Progenitor cell of endocrine pancreas (in vitro differentiated cells): ENCODE measurements at regions not wholly inside any gene's neighbourhood (a gene's known extent, or its start where the extent isn't known, plus 50 kb on each side); places are given as distances from the start of the nearest gene placed in this dataset.

Experiments
- DNase-seq: peaks from one replicate; pipeline ENCODE4 v3.0.0; 2021; ENCODE audit warnings: low spot score; ENCODE audit not compliant: unreplicated experiment
- H3K27ac Mint-ChIP-seq: 2 replicates; pipeline ENCODE4 v1.8.0; 2021; ENCODE audit warnings: mild to moderate bottlenecking, moderate library complexity, mixed read lengths
- H3K27me3 Mint-ChIP-seq: 2 replicates; pipeline ENCODE4 v1.8.0; 2021; ENCODE audit warnings: mixed read lengths
- H3K36me3 Mint-ChIP-seq: 2 replicates; pipeline ENCODE4 v1.8.0; 2022; ENCODE audit warnings: mixed read lengths; ENCODE audit not compliant: insufficient read depth
- H3K4me1 Mint-ChIP-seq: 2 replicates; pipeline ENCODE4 v1.8.0; 2021; ENCODE audit warnings: low read depth, mixed read lengths
- H3K4me3 Mint-ChIP-seq: 2 replicates; pipeline ENCODE4 v1.8.0; 2021; ENCODE audit warnings: low read depth, mild to moderate bottlenecking, moderate library complexity, mixed read lengths
- H3K9me3 Mint-ChIP-seq: 2 replicates; pipeline ENCODE4 v1.8.0; 2021; ENCODE audit warnings: low read depth, mixed read lengths
- TF ChIP-seq, protein P1 (sequence below): fragments of 200-600 bp; sonication (generic); IDR thresholded peaks from one replicate; pipeline ENCODE4 v1.5.0; 2021; ENCODE audit warnings: antibody characterized with exemption, mild to moderate bottlenecking; ENCODE audit not compliant: unreplicated experiment

GRCh38 chr9:88742905-88743304, 207.9 kb downstream of the NXNL2 start:
- peaks cover 3% of the 10 kb centered on the region for H3K4me1 Mint-ChIP-seq
- H3K9me3 Mint-ChIP-seq: peaks cover 3% of the 10 kb centered on the region
- H3K4me3 Mint-ChIP-seq: no peak overlapping the region
- H3K36me3 Mint-ChIP-seq: no peaks in the 10 kb centered on the region
- H3K27me3 Mint-ChIP-seq: peaks cover 6% of the 10 kb centered on the region
- TF ChIP-seq, protein P1, sequence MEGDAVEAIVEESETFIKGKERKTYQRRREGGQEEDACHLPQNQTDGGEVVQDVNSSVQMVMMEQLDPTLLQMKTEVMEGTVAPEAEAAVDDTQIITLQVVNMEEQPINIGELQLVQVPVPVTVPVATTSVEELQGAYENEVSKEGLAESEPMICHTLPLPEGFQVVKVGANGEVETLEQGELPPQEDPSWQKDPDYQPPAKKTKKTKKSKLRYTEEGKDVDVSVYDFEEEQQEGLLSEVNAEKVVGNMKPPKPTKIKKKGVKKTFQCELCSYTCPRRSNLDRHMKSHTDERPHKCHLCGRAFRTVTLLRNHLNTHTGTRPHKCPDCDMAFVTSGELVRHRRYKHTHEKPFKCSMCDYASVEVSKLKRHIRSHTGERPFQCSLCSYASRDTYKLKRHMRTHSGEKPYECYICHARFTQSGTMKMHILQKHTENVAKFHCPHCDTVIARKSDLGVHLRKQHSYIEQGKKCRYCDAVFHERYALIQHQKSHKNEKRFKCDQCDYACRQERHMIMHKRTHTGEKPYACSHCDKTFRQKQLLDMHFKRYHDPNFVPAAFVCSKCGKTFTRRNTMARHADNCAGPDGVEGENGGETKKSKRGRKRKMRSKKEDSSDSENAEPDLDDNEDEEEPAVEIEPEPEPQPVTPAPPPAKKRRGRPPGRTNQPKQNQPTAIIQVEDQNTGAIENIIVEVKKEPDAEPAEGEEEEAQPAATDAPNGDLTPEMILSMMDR: no peak
- no peak for DNase-seq
- H3K27ac Mint-ChIP-seq: no peak overlapping the region

DNA sequence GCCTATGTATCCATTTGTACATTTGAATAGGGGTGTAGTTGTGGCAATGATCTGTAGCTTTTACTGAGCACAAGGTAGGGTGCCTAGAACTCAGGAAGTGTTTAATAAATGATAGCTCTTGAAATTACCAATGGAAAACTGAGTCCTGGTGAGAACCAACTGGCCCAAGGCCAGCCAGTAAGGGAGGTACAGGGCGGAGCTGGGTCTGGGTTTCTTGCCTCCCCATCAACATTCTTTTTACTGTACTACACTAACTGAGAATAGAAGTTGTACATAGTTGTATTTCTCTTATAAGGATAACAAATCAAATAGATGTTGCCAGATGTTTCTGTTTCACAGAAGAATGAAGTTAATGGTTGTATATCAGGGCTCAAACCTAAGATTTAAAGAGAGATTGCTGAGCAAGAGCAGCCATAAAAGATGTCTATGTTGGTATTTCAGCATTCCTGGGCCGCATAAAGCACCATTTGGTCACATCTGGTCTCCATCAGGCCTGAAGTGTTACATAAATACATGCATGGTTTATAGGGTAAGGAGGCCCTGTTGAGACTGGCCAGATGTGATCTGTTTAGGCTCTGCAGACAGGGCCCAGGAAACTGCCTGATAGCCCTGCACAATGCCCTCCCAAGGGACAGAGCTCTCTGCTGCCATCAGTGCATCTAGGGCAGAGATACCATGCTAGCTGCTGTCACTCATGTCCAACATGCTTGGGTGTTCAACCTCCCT, 210.5 kb downstream of the NXNL2 start:
- Mint-ChIP-seq H3K36me3 (no peaks in the 10 kb centered on the region), H3K27me3 (peaks cover 3% of the 10 kb centered on the region), H3K9me3 (peaks cover 3% of the 10 kb centered on the region), H3K4me3 (no peak overlapping the region), H3K27ac (no peak overlapping the region), H3K4me1 (peaks cover 3% of the 10 kb centered on the region)
- no peak for DNase-seq
- TF ChIP-seq, protein P1: no peak

GRCh38 chr9:88746029-88746742, 211.2 kb downstream of the NXNL2 start:
- no peak for DNase-seq
- no peak overlapping the region for H3K4me3 Mint-ChIP-seq
- peaks cover 3% of the 10 kb centered on the region for H3K4me1 Mint-ChIP-seq
- peak overlapping the region; percentile 34 for H3K27ac Mint-ChIP-seq
- TF ChIP-seq, protein P1: no peak
- peaks cover 3% of the 10 kb centered on the region for H3K9me3 Mint-ChIP-seq
- no peaks in the 10 kb centered on the region for H3K36me3 Mint-ChIP-seq
- peaks cover 3% of the 10 kb centered on the region for H3K27me3 Mint-ChIP-seq

DNA sequence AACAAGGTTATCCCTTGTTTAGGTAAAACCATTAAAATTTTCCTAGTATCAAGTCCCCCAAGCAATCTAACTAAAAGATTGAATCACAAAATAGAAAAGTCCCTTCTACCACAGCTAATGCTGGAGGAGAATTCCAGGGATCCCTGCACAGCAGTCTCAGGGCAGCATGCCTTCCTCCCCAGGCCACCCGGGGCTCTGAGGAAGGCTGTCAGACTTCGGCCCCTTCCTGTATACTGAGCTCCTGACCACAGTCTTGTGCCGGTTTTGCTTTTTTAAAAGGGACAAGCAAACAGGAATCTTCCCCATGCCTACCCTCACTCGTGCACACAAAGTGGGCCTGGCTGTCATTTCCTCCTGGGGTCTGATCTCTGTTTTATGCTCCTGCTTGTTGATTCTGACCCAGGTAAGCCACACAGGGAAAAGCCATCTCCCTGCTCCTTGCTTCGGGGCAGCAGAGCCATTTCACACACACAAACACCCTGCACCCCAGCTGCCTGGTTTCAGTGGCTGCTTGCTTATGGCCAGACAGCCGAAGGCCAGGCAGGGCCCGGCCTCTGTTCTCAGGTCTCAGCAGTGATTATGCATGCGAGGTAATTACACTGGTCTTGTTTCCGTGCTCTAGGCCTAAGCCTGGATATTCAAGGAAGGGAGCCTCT, 211.9 kb downstream of the NXNL2 start:
- DNase-seq: no peak
- Mint-ChIP-seq H3K36me3 (no peaks in the 10 kb centered on the region), H3K27me3 (peaks cover 3% of the 10 kb centered on the region), H3K9me3 (no peaks in the 10 kb centered on the region), H3K27ac (peak overlapping the region; percentile 34), H3K4me1 (peaks cover 3% of the 10 kb centered on the region), H3K4me3 (no peak overlapping the region)
- TF ChIP-seq, protein P1: no peak

DNA sequence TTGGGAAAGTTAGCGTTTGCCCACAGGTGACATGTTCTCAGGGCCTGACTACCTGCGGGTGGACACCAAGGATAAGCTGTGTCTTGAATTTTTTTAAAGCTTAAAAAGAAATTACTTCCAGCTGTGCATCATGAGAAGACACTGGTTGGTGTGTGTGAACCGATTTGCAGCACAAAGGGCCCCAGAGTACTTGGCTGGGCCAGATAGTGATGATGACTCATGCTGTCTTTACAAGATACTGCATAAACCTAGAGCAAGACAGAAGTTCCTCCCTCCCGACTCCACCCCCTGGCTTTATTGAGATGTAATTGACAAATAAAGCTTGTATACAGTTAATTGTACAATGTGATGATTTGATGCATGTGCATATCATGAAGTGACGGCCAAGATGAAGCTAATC, 212.8 kb downstream of the NXNL2 start:
- no peaks in the 10 kb centered on the region for H3K9me3 Mint-ChIP-seq
- no peak overlapping the region for H3K4me3 Mint-ChIP-seq
- no peak overlapping the region for H3K27ac Mint-ChIP-seq
- peaks cover 3% of the 10 kb centered on the region for H3K27me3 Mint-ChIP-seq
- TF ChIP-seq, protein P1: no peak
- peaks cover 3% of the 10 kb centered on the region for H3K4me1 Mint-ChIP-seq
- DNase-seq: no peak
- H3K36me3 Mint-ChIP-seq: no peaks in the 10 kb centered on the region
